ENCODE measurements at regions not wholly inside any gene's neighbourhood (a gene's known extent, or its start where the extent isn't known, plus 50 kb on each side); places are given as distances from the start of the nearest gene placed in this dataset.

GRCh38 chr12:82225871-82226270 is 132.3 kb downstream of the CCDC59 start:
- TF ChIP-seq EZH2 (IDR thresholded peaks at IDR 0.05) (no peak), POLR2AphosphoS5 (IDR thresholded peaks at IDR 0.05; ENCODE audit: borderline replicate concordance, low read depth, low read length) (no peak)
